ENCODE measurements at regions not wholly inside any gene's neighbourhood (a gene's known extent, or its start where the extent isn't known, plus 50 kb on each side); places are given as distances from the start of the nearest gene placed in this dataset.

DNA sequence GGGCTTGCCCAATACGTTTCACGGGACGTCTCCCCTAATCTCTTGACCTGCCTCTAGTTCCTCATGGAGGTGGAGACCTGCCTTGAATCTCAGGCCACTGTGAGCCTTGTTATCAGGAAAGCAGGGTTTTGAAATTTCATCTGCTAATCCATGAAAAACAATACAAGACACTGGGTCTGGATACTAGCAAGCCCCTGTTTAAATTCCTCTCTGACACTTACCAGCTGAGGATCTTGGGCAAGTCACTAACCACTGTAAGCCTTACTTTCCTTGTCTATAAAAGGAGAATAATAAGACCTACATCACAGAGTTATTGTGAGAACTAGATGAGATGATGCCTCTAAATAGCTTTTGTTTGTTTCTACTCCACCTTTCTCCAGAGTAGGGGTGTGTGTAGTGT is 303.6 kb downstream of the FGFR2 start:
- TF ChIP-seq, protein P1, sequence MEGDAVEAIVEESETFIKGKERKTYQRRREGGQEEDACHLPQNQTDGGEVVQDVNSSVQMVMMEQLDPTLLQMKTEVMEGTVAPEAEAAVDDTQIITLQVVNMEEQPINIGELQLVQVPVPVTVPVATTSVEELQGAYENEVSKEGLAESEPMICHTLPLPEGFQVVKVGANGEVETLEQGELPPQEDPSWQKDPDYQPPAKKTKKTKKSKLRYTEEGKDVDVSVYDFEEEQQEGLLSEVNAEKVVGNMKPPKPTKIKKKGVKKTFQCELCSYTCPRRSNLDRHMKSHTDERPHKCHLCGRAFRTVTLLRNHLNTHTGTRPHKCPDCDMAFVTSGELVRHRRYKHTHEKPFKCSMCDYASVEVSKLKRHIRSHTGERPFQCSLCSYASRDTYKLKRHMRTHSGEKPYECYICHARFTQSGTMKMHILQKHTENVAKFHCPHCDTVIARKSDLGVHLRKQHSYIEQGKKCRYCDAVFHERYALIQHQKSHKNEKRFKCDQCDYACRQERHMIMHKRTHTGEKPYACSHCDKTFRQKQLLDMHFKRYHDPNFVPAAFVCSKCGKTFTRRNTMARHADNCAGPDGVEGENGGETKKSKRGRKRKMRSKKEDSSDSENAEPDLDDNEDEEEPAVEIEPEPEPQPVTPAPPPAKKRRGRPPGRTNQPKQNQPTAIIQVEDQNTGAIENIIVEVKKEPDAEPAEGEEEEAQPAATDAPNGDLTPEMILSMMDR (IDR thresholded peaks at IDR 0.05 in 2 of 3, conservative IDR thresholded peaks at IDR 0.05 in 1 of 3; ENCODE audit: borderline replicate concordance in 1 of 3, insufficient read depth in 1 of 3, low read depth in 2 of 3, low read length in 2 of 3) = no peak
- TF ChIP-seq POLR2A (IDR thresholded peaks at IDR 0.05; ENCODE audit: borderline replicate concordance, extremely low read depth, insufficient read depth, insufficient read length) = no peak
- TF ChIP-seq ELF1 (IDR thresholded peaks at IDR 0.05; ENCODE audit: borderline replicate concordance, low read depth) = no peak
- no peak for TF ChIP-seq EZH2phosphoT487 (IDR thresholded peaks at IDR 0.05; ENCODE audit: borderline replicate concordance)
- TF ChIP-seq TCF7L2 (IDR thresholded peaks at IDR 0.05; ENCODE audit: borderline replicate concordance, extremely low read depth, insufficient read depth, insufficient read length) = no peak
- no peak for TF ChIP-seq JUND (IDR thresholded peaks at IDR 0.05)
- no peak for TF ChIP-seq YY1 (IDR thresholded peaks at IDR 0.05; ENCODE audit: extremely low read depth, insufficient replicate concordance, low read depth, low read length)
- TF ChIP-seq SP1 (IDR thresholded peaks at IDR 0.05; ENCODE audit: low read depth) = no peak
- TF ChIP-seq EZH2 (IDR thresholded peaks at IDR 0.05) = no peak
- TF ChIP-seq CEBPB (IDR thresholded peaks at IDR 0.05; ENCODE audit: low read depth) = no peak
- no peak for TF ChIP-seq POLR2AphosphoS5 (IDR thresholded peaks at IDR 0.05; ENCODE audit: low read depth, low read length)
- no peak for TF ChIP-seq ZNF274 (IDR thresholded peaks at IDR 0.05; ENCODE audit: low read depth, low read length)
